ENCODE measurements at regions not wholly inside any gene's neighbourhood (a gene's known extent, or its start where the extent isn't known, plus 50 kb on each side); places are given as distances from the start of the nearest gene placed in this dataset.

GRCh38 chr13:94968757-94969086, 256.4 kb upstream of the SOX21 start:
- DNase-seq (ENCODE audit: low spot score) = no peak

GRCh38 chr13:94968040-94968756, 255.9 kb upstream of the SOX21 start:
- no peak for DNase-seq (ENCODE audit: low spot score)

DNA sequence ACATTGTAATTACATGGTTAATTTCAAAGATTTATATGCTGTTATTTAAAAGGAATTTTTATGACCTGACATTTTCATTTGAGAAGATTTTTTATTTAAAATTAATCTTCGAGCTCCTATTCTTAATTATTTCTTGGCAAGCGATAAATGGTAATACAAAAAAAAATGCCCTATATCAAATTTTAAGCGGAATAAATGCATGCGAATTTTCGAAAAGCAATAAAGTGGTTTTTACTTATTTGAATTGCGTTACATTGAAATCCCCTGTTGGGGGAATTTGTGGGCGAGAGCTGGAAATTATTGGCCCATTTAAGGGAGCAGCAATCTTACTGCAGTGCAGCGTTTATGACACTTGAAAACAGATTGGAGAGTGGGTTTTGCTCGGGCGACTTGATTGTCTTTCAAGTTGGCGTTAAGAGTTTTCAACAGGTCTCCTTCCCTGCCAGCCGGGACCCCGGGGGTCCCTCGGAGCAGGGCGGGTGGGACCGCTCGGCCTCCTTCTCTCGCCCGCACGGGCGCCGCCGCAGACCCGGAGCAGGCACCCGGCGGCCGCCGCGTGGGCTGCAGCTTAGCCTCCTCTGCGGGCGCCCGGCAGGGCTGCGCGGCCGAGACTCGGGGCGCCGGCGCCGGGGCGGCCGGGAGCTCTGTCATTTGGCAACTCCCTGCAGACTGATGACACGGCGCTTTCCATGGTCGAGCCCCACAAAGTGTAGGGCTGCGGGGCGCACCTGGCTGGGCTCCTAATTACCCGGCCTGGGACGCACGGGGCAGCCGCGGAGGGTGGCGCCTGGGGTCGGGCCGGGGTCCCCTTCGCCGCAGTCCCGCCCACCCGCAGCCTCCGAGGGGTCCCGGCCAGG, 255.1 kb upstream of the SOX21 start:
- peak; percentile 9 for DNase-seq (ENCODE audit: low spot score)

DNA sequence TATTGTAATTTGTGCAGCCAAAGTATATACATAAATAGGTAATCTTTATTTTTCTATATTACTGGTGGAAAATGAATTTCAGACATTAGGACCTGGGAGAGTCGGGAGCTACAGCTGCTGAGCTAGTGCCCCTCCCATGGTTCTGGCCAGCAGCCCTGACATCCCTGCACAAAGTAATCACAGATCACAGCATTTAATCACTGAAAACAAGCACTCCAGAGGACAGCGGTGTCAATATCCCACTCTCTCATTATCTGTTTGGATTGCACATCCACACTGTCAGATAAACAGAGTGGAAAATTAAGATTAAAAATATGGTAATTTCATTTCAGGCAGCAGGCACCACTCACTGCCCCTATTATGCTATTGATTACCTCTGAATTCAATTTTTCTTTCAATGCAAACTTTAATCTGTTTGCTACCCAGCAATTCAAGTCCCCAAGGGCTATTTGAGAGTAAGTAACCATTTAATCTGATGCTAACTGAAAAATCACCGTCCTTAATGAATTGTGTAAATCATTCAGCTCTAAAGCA, 254.1 kb upstream of the SOX21 start:
- no peak for DNase-seq (ENCODE audit: low spot score)

DNA sequence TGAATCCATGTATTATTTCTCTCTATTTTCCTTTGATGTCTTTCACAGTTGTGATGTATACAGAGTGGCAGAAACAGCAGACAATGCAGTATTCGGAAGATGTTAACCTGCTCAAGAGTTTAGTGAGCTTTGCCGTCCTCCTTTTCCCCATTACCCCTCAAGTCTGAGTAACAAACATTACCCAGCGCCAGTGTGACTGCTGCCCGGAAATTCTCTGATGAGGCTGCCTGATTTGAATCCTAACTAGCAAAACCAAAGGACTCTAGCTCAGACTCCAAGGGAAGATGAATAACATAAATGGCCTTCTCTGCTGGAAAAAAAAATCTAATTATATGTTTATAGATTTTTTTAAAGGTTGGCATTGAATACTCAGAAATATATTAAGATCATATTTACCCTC, 247.3 kb upstream of the SOX21 start:
- no peak for DNase-seq (ENCODE audit: low spot score)

DNA sequence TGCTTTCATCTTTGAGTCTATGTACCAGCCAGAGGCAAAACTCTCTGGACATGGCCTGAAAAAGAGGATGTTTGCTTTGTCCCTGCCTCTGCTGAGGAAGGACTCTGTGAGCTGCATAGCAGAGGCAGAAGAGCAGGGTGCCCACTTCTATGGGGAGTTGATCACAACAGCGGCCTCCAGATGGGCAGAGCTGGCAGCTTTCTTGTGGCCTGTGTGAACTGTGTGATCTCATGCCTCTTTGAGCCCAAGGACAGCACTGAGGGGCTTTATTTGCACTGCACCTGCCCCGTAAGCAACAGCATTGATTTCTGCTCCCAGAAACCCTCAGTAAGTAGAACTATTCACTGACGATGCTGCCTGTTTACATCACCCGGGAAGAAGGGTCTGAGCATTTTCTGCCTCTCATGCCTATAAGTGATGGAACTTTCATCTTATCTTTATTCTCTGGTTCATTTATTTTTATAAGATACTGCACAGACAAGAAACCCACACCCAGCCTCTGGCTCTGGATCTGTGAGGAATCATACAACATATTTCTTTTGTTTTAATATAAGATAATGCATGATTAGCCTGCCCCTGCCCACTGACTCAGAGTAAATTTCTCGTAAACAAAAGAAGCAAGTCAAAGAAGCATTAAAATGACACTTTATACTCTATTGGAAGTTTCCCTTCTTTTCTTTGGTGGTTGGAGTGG, 244.2 kb upstream of the SOX21 start:
- DNase-seq (ENCODE audit: low spot score) = no peak

- no peak for DNase-seq (ENCODE audit: low spot score)
Observed at GRCh38 chr13:94952787-94953186, 240.4 kb upstream of the SOX21 start.

DNA sequence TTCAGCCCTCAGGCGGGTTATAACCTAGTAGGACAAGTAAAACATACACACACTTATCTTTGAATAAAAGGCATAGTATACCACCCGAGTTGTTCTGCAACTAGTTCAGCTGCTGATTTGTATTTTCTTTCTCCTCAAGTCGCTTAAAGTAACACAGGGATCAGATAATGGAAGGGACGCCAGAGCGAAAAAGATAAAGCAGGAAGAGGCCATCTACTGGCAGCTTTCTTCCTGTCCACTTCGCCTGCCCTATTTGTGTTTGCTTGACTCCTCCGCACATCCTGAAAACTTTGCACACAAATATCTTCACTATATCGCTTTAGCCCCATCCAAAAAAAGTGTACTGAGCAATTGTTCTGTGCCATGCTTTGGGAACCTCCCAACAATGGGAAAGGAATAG, 238.0 kb upstream of the SOX21 start:
- DNase-seq (ENCODE audit: low spot score) = no peak

DNA sequence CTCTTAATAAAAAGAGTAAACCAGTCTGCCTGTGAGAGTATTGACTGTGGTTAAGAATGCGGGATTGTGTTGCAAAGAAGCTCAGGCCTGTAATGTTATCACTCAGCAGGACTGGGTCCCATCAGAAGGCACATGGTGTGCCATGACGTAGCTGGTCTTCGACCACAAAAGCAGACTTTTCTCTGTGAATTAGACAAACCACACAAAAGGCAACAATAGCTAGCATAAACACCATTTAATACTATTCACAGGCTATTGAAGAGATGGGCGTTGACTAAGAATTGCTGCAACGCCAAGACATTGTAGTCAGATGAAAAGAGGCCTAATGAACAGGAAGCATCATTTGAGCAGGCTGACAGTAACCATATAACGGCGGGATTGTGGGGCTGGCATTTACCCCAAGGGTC, 235.6 kb upstream of the SOX21 start:
- DNase-seq (ENCODE audit: low spot score) = no peak

- no peak for DNase-seq (ENCODE audit: low spot score)
Observed at GRCh38 chr13:94947392-94947791, 235.0 kb upstream of the SOX21 start.

GRCh38 chr13:94946039-94946438, 233.7 kb upstream of the SOX21 start:
- no peak for DNase-seq (ENCODE audit: low spot score)

GRCh38 chr13:94938124-94938523, 225.8 kb upstream of the SOX21 start:
- no peak for DNase-seq (ENCODE audit: low spot score)

DNA sequence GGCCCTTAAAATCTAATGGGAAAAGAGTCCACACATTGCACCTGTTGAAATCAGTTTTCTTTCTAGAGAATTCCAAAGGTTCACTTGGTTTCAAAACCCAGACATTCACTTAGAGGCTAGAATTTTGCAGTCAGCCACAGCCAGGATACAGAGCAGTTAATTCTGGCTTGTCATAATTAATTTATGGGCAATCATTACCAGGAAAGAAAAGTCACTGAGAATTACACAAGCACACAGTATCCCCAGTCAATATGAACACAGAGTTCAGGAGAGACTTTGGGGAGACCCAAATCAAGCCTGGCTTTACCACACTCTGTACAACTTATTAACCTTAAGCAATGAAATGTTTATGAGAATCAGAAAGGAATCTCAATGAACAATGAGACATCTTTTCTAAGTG, 224.3 kb upstream of the SOX21 start:
- no peak for DNase-seq (ENCODE audit: low spot score)

GRCh38 chr13:94933936-94934335, 221.6 kb upstream of the SOX21 start:
- no peak for DNase-seq (ENCODE audit: low spot score)

- no peak for DNase-seq (ENCODE audit: low spot score)
Observed at GRCh38 chr13:94933230-94933751, 220.9 kb upstream of the SOX21 start.

- no peak for DNase-seq (ENCODE audit: low spot score)
Observed at GRCh38 chr13:94928127-94928775, 215.9 kb upstream of the SOX21 start.

GRCh38 chr13:94925263-94925662, 212.9 kb upstream of the SOX21 start:
- DNase-seq (ENCODE audit: low spot score) = no peak

- DNase-seq (ENCODE audit: low spot score) = no peak
Observed at GRCh38 chr13:94921181-94921580, 208.8 kb upstream of the SOX21 start.

DNA sequence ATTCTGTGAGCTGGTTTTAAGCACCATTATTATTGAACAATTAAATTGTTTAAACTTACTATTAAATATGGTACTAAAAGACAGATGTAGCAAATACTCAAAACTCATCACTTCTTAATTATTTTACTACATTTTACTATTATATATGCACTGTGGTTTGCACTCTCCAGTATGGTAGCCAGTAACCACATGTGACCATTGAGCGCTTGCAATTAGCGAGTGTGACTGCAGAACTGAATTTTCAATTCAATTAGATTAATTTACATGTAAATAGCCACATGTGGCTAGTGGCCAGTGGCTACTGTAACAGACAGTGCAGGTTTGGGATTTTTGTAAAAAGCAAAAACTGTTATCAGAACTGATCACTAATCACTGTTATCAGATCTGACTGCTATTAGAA, 208.2 kb upstream of the SOX21 start:
- DNase-seq (ENCODE audit: low spot score) = no peak

DNA sequence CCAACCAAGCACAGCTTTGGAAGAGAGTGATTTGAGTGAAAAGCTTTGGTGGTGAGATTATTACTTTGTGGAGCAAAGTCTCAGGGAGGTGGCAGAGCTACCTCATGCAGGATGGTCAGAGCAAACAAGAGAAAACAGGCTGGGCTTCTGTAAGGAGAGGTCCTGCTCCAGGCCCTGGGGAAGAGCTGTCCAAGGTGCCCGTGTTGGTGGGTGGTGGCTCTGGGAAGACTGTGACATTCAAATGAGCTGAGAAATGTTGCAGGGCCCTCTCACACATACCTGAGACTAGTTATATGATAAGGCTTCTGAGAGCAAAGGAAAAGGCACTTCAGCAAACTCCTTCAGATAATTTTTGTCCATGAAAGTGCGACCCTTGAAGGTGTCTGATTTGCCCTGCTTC, 205.5 kb upstream of the SOX21 start:
- no peak for DNase-seq (ENCODE audit: low spot score)

- DNase-seq (ENCODE audit: low spot score) = no peak
Observed at GRCh38 chr13:94914895-94915294, 202.6 kb upstream of the SOX21 start.

DNA sequence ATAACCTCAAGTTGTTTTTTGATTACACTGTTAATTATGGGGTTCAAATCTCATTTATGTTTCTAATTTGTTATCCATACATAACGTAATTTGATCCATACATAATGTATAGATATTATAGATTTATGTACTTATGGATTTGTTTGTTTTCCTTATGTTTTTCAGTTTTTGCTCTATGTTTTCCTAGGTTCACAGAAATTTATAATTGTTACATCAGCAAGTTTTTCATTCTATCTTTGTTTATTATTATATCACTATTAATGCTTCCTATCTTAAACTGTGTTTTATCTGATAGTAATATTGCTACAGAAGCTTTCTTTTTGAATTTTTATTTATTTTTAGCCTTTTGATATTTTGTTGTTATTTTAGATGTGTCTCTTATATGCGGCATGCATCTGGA, 194.3 kb upstream of the SOX21 start:
- no peak for DNase-seq (ENCODE audit: low spot score)

All from germinal center (tissue), 1 donor.